Endodermal cell (in vitro differentiated cells): ENCODE measurements at regions not wholly inside any gene's neighbourhood (a gene's known extent, or its start where the extent isn't known, plus 50 kb on each side); places are given as distances from the start of the nearest gene placed in this dataset.

Source experiments
- DNase-seq: peaks from one replicate; pipeline ENCODE4 v3.0.0-alpha.2; 2017
- H3K27ac ChIP-seq: 2 replicates; pipeline ENCODE4 v1.5.1; 2013; ENCODE audit warnings: mild to moderate bottlenecking, low read depth, low read length, moderate library complexity
- H3K27me3 ChIP-seq: 2 replicates; pipeline ENCODE4 v1.6.1; 2013; ENCODE audit warnings: mild to moderate bottlenecking, low read length, moderate library complexity; ENCODE audit not compliant: insufficient read depth, control insufficient read depth, poor library complexity, severe bottlenecking
- H3K36me3 ChIP-seq: 2 replicates; pipeline ENCODE4 v1.7.0; 2013; ENCODE audit warnings: mild to moderate bottlenecking, low read length, moderate library complexity; ENCODE audit not compliant: control insufficient read depth, insufficient read depth
- H3K4me1 ChIP-seq: one replicate; pipeline ENCODE4 v1.7.0; 2013; ENCODE audit warnings: low read length; ENCODE audit not compliant: control insufficient read depth, insufficient read depth
- H3K4me3 ChIP-seq: 2 replicates; pipeline ENCODE4 v1.5.1; 2013; ENCODE audit warnings: mild to moderate bottlenecking, low read length, moderate library complexity
- H3K9ac ChIP-seq: 2 replicates; pipeline ENCODE4 v1.6.1; 2013; ENCODE audit warnings: mild to moderate bottlenecking, low read length, moderate library complexity; ENCODE audit not compliant: poor library complexity, severe bottlenecking; ENCODE audit errors: extremely low read depth
- H3K9me3 ChIP-seq: 2 replicates; pipeline ENCODE4 v1.6.1; 2013; ENCODE audit warnings: mild to moderate bottlenecking, low read length, moderate library complexity; ENCODE audit not compliant: control insufficient read depth
- H3K27ac Mint-ChIP-seq: 2 replicates; pipeline ENCODE4 v1.8.0; 2020; ENCODE audit warnings: mixed read lengths
- H3K27me3 Mint-ChIP-seq: 2 replicates; pipeline ENCODE4 v1.8.0; 2021; ENCODE audit warnings: mild to moderate bottlenecking, mixed read lengths; ENCODE audit not compliant: insufficient read depth
- H3K36me3 Mint-ChIP-seq: 2 replicates; pipeline ENCODE4 v1.8.0; 2020; ENCODE audit warnings: low read depth, mixed read lengths
- H3K4me1 Mint-ChIP-seq: 2 replicates; pipeline ENCODE4 v1.8.0; 2020; ENCODE audit warnings: mixed read lengths
- H3K4me3 Mint-ChIP-seq: 2 replicates; pipeline ENCODE4 v1.8.0; 2020; ENCODE audit warnings: mild to moderate bottlenecking, moderate library complexity, mixed read lengths
- H3K9me3 Mint-ChIP-seq: 2 replicates; pipeline ENCODE4 v1.8.0; 2020; ENCODE audit warnings: mild to moderate bottlenecking, mixed read lengths
- WGBS, 2 experiments: methylation state at CpG; one replicate each; pipeline versions ENCODE4 v1.1.5 to v1.1.7; 2013; ENCODE audit warnings: missing lambda C conversion rate in 2 of 2, mixed read lengths in 1 of 2; ENCODE audit not compliant: insufficient coverage in 1 of 2, insufficient read length in 1 of 2; 5-methylcytosine and 5-hydroxymethylcytosine counted together
- TF ChIP-seq, protein P1 (sequence below): fragments of 200-600 bp; sonication (generic); conservative IDR thresholded peaks from 2 replicates; pipeline ENCODE4 v1.5.0; 2021; ENCODE audit warnings: antibody characterized with exemption, mild to moderate bottlenecking

DNA sequence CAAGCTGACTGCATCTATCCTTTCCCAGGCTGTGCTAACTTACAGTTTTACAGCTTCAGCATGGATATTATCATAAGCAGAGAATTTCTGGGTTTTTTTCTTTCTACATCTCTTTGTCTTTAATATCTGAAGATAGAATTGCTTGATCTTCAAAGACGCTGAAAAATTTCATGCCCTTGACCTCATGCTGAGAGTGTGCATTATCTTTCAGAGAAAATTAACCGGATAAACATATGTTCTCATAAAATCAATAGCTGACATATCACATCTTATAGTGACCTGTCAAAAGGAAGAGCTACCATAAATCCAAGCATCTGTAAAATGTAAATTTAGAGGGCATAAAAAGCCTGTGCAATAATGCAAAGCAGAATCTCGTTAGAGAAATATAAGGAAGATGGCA, 1704.1 kb upstream of the FLRT2 start:
- DNase-seq, result no peak
- no peaks in the 10 kb centered on the region for H3K36me3 ChIP-seq
- 83 to 95% methylated on average over 1 to 3 of the region's 3 CpGs for WGBS, 2 experiments
- no peaks in the 10 kb centered on the region for H3K4me1 ChIP-seq
- TF ChIP-seq, protein P1, sequence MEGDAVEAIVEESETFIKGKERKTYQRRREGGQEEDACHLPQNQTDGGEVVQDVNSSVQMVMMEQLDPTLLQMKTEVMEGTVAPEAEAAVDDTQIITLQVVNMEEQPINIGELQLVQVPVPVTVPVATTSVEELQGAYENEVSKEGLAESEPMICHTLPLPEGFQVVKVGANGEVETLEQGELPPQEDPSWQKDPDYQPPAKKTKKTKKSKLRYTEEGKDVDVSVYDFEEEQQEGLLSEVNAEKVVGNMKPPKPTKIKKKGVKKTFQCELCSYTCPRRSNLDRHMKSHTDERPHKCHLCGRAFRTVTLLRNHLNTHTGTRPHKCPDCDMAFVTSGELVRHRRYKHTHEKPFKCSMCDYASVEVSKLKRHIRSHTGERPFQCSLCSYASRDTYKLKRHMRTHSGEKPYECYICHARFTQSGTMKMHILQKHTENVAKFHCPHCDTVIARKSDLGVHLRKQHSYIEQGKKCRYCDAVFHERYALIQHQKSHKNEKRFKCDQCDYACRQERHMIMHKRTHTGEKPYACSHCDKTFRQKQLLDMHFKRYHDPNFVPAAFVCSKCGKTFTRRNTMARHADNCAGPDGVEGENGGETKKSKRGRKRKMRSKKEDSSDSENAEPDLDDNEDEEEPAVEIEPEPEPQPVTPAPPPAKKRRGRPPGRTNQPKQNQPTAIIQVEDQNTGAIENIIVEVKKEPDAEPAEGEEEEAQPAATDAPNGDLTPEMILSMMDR, result no peak
- no peaks in the 10 kb centered on the region for H3K27me3 ChIP-seq
- H3K4me1 Mint-ChIP-seq, result no peaks in the 10 kb centered on the region
- no peaks in the 10 kb centered on the region for H3K36me3 Mint-ChIP-seq
- H3K27me3 Mint-ChIP-seq, result no peaks in the 10 kb centered on the region
- H3K9me3 ChIP-seq, result no peaks in the 10 kb centered on the region
- no peaks in the 10 kb centered on the region for H3K9me3 Mint-ChIP-seq
- H3K4me3 Mint-ChIP-seq, result no peak overlapping the region
- no peak overlapping the region for H3K9ac ChIP-seq
- no peak overlapping the region for H3K4me3 ChIP-seq
- no peak overlapping the region for H3K27ac Mint-ChIP-seq
- H3K27ac ChIP-seq, result no peak overlapping the region

DNA sequence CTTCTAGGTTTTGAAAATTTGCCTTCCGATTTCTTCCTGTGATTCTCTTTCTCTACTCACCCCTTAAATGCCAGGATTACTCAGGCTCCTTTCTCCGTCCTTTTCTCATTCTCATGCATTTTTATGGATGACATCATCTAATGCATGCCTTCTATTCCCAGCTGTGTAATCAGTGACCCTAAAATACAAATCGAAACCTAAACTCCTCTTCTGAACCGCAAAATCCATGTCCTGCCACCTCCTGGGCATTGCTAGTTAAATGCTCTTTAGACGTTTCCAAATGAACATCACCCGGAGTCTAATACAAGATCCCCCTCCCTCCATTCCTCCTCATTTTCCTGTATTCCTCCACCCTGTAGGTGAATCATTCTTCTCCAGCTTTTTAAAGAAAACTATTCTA, 1703.1 kb upstream of the FLRT2 start:
- no peak overlapping the region for H3K27ac Mint-ChIP-seq
- TF ChIP-seq, protein P1, result no peak
- Histone ChIP-seq H3K9me3 (no peaks in the 10 kb centered on the region), H3K27ac (no peak overlapping the region), H3K27me3 (no peaks in the 10 kb centered on the region), H3K4me3 (no peak overlapping the region), H3K36me3 (no peaks in the 10 kb centered on the region), H3K4me1 (no peaks in the 10 kb centered on the region), H3K9ac (no peak overlapping the region)
- H3K4me3 Mint-ChIP-seq, result no peak overlapping the region
- no peak for DNase-seq
- no peaks in the 10 kb centered on the region for H3K9me3 Mint-ChIP-seq
- H3K4me1 Mint-ChIP-seq, result no peaks in the 10 kb centered on the region
- H3K27me3 Mint-ChIP-seq, result no peaks in the 10 kb centered on the region
- 84 to 94% methylated on average over 6 of the region's 6 CpGs for WGBS, 2 experiments
- no peaks in the 10 kb centered on the region for H3K36me3 Mint-ChIP-seq

DNA sequence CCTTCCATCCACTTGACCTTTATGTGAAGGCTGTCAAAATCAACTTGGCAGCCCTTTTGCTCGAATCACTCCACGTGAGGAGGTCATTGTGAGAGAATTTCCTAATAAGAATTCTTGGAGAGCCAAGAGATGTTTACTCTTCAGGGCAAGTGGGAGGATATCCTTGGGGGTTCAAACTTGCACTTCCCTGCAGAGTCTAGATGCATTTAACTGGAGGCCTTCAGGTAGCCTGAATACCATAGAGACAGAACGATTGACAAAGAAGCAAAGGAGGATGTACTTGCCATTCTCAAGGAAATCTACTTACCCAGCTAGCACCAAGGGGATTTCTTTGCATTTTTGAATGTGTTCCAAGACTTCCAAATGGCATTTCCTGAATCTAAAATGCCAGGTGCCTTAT, 1702.6 kb upstream of the FLRT2 start:
- H3K4me3 ChIP-seq, result no peak overlapping the region
- Mint-ChIP-seq H3K4me1 (no peaks in the 10 kb centered on the region), H3K27ac (no peak overlapping the region), H3K4me3 (no peak overlapping the region), H3K9me3 (no peaks in the 10 kb centered on the region), H3K36me3 (no peaks in the 10 kb centered on the region), H3K27me3 (no peaks in the 10 kb centered on the region)
- H3K9ac ChIP-seq, result no peak overlapping the region
- TF ChIP-seq, protein P1, result no peak
- DNase-seq, result no peak
- H3K27me3 ChIP-seq, result no peaks in the 10 kb centered on the region
- H3K4me1 ChIP-seq, result no peaks in the 10 kb centered on the region
- 74 to 85% methylated on average over 2 to 3 of the region's 3 CpGs for WGBS, 2 experiments
- H3K36me3 ChIP-seq, result no peaks in the 10 kb centered on the region
- no peaks in the 10 kb centered on the region for H3K9me3 ChIP-seq
- no peak overlapping the region for H3K27ac ChIP-seq
